WTC11 (cell line): ENCODE measurements at regions not wholly inside any gene's neighbourhood (a gene's known extent, or its start where the extent isn't known, plus 50 kb on each side); places are given as distances from the start of the nearest gene placed in this dataset.

Experiments used
- ATAC-seq: fragments of 200-7000 bp; cut with Tn5 transposase; 2 replicates; pipeline ENCODE4 v1.10.0; 2021; ENCODE audit warnings: mild to moderate bottlenecking, moderate library complexity
- CTCF ChIA-PET: fragments of 300-600 bp; sonication (Branson Sonifier 250); formaldehyde crosslinking; loops from one replicate; lab custom pipeline; 2021; ENCODE audit warnings: antibody characterized with exemption; lab: Charles Lee
- POLR2A ChIA-PET: fragments of 350-600 bp; sonication (Branson Sonifier 250); formaldehyde crosslinking; loops from one replicate; lab custom pipeline; 2021; ENCODE audit warnings: antibody characterized with exemption; lab: Charles Lee
- DNase-seq: peaks from one replicate; pipeline ENCODE4 v3.0.0; 2021; ENCODE audit warnings: low spot score
- H3K27ac Mint-ChIP-seq: 2 replicates; pipeline ENCODE4 v1.8.0; 2021; ENCODE audit warnings: mixed read lengths
- H3K27me3 Mint-ChIP-seq: 2 replicates; pipeline ENCODE4 v1.8.0; 2021; ENCODE audit warnings: low read depth, mild to moderate bottlenecking, moderate library complexity, mixed read lengths
- H3K36me3 Mint-ChIP-seq: 2 replicates; pipeline ENCODE4 v1.8.0; 2021; ENCODE audit warnings: mixed read lengths
- H3K4me1 Mint-ChIP-seq: 2 replicates; pipeline ENCODE4 v1.8.0; 2022; ENCODE audit warnings: mixed read lengths
- H3K4me3 Mint-ChIP-seq: 2 replicates; pipeline ENCODE4 v1.8.0; 2021; ENCODE audit warnings: mild to moderate bottlenecking, moderate library complexity, mixed read lengths
- H3K9me3 Mint-ChIP-seq: 2 replicates; pipeline ENCODE4 v1.8.0; 2021; ENCODE audit warnings: mixed read lengths
- EMX1 ChIP-seq: fragments of 250-450 bp; sonication (Bioruptor Pico); IDR thresholded peaks from 2 replicates; pipeline ENCODE4 v1.8.0; 2021; ENCODE audit warnings: mild to moderate bottlenecking
- FOXJ3 ChIP-seq: sonication (generic); formaldehyde crosslinking; IDR thresholded peaks from 2 replicates; pipeline ENCODE4 v1.9.0; 2021; ENCODE audit warnings: missing genetic modification reagents, mild to moderate bottlenecking, borderline replicate concordance
- KAT7 ChIP-seq: sonication (generic); formaldehyde crosslinking; IDR thresholded peaks from 2 replicates; pipeline ENCODE4 v1.8.1; 2023; ENCODE audit warnings: missing genetic modification reagents, mild to moderate bottlenecking, borderline replicate concordance
- NR3C1 ChIP-seq: sonication (generic); formaldehyde crosslinking; conservative IDR thresholded peaks from 2 replicates; pipeline ENCODE4 v1.8.1; 2023; ENCODE audit warnings: low read depth, mild to moderate bottlenecking, missing genetic modification reagents
- SP1 ChIP-seq: sonication (generic); formaldehyde crosslinking; conservative IDR thresholded peaks from 2 replicates; pipeline ENCODE4 v1.8.1; 2022; ENCODE audit warnings: missing genetic modification reagents
- ZNF121 ChIP-seq: sonication (generic); formaldehyde crosslinking; IDR thresholded peaks from 2 replicates; pipeline ENCODE4 v1.8.0; 2023; ENCODE audit warnings: missing genetic modification reagents
- ZNF263 ChIP-seq: sonication (generic); formaldehyde crosslinking; IDR thresholded peaks from 2 replicates; pipeline ENCODE4 v1.8.1; 2022; ENCODE audit warnings: low read depth, mild to moderate bottlenecking, moderate library complexity, missing genetic modification reagents
- ZNF396 ChIP-seq: fragments of 250-450 bp; sonication (Bioruptor Pico); IDR thresholded peaks from 2 replicates; pipeline ENCODE4 v1.8.0; 2021; ENCODE audit warnings: mild to moderate bottlenecking, moderate library complexity, borderline replicate concordance
- ZNF416 ChIP-seq: fragments of 250-450 bp; sonication (Bioruptor Pico); IDR thresholded peaks from 2 replicates; pipeline ENCODE4 v1.9.0; 2021; ENCODE audit warnings: mild to moderate bottlenecking, inconsistent platforms
- ZNF671 ChIP-seq: fragments of 250-450 bp; sonication (Bioruptor Pico); IDR thresholded peaks from 2 replicates; pipeline ENCODE4 v1.8.0; 2021; ENCODE audit warnings: mild to moderate bottlenecking
- TF ChIP-seq, protein P1 (sequence below): sonication (generic); formaldehyde crosslinking; IDR thresholded peaks from 2 replicates; pipeline ENCODE4 v1.8.1; 2023; ENCODE audit warnings: mild to moderate bottlenecking, missing genetic modification reagents, moderate library complexity
- TF ChIP-seq, protein P2 (sequence below): sonication (generic); formaldehyde crosslinking; IDR thresholded peaks from 2 replicates; pipeline ENCODE4 v1.8.1; 2022; ENCODE audit warnings: mild to moderate bottlenecking, missing genetic modification reagents, moderate library complexity, borderline replicate concordance
- TF ChIP-seq, protein P3 (sequence below): sonication (generic); formaldehyde crosslinking; IDR thresholded peaks from 2 replicates; pipeline ENCODE4 v1.8.1; 2023; ENCODE audit warnings: mild to moderate bottlenecking, missing genetic modification reagents, moderate library complexity
- TF ChIP-seq, protein P4 (sequence below): sonication (generic); formaldehyde crosslinking; IDR thresholded peaks from 2 replicates; pipeline ENCODE4 v1.8.1; 2023; ENCODE audit warnings: mild to moderate bottlenecking, missing genetic modification reagents
- TF ChIP-seq, protein P5 (sequence below): fragments of 200-600 bp; IDR thresholded peaks from 2 replicates; pipeline ENCODE4 v1.8.0; 2022; ENCODE audit warnings: antibody characterized with exemption

DNA sequence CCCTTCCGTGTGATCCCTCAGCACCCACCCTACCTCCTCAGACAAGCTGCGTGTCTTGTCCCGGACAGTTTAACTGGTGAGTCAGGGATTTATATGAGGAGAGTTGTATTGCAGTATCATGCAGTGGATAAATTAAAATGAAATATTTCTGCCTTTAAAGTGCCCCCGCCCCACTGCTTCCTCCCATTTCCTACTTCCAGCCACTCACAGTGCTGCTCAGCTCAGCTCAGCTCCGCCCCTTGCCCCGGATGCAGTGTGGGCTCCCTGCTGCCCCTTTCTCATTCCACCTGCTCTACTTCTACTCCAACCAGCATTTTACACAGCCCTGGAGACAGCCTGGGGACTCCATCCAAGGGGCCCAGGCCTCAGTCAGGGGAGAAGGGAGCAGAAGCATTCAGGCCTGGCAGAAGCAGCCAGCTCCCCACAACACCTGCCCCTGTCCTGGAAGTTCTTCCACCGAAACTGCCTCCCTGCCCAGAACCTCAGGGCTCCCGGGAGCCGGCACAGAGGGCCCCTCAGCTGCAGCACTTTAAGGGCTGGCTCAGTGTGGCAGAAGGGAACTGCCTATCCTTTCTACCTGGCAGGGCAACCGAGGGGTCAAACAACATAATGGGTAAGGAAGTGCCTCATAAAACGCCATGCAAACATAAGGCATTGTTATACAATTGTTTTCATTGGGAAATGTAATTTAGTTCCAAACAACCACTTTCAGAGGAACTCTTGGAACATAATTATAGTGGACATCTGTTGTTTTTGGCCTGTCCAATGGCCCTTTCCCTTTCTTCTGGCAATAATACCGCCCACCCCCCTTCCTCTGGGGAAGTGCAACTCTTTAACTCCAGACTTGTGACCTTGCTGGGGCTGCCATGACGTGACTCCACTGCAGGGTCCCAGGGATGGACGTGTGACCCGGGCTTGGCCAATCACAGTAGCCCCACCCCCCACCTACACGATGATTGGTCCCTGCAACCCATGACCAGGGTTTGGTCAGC lies 102.3 kb downstream of the LIPG start:
- no peak overlapping the region for H3K4me3 Mint-ChIP-seq
- ATAC-seq (peak; percentile 94), DNase-seq (peak; percentile 55)
- POLR2A ChIA-PET, result no interaction called here
- H3K4me1 Mint-ChIP-seq, result peaks cover 40% of the 10 kb centered on the region
- peaks cover 10% of the 10 kb centered on the region for H3K9me3 Mint-ChIP-seq
- H3K27me3 Mint-ChIP-seq, result no peaks in the 10 kb centered on the region
- H3K36me3 Mint-ChIP-seq, result no peaks in the 10 kb centered on the region
- H3K27ac Mint-ChIP-seq, result peak overlapping the region; percentile 26
- CTCF ChIA-PET, result interaction anchor here (1.2 to 1.3 kb wide), 2 partner anchors 12 to 16 kb away, joined by 4 to 5 read pairs; no protein-coding TSS in a partner anchor
- TF ChIP-seq, protein P1, sequence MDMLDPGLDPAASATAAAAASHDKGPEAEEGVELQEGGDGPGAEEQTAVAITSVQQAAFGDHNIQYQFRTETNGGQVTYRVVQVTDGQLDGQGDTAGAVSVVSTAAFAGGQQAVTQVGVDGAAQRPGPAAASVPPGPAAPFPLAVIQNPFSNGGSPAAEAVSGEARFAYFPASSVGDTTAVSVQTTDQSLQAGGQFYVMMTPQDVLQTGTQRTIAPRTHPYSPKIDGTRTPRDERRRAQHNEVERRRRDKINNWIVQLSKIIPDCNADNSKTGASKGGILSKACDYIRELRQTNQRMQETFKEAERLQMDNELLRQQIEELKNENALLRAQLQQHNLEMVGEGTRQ, result peak; percentile 43; the same call in 1 of the 2 replicates
- TF ChIP-seq ZNF396 (CRISPR knock-in tag) (no peak), NR3C1 (no peak)
- TF ChIP-seq, all 79 proteins: peak for 1

DNA sequence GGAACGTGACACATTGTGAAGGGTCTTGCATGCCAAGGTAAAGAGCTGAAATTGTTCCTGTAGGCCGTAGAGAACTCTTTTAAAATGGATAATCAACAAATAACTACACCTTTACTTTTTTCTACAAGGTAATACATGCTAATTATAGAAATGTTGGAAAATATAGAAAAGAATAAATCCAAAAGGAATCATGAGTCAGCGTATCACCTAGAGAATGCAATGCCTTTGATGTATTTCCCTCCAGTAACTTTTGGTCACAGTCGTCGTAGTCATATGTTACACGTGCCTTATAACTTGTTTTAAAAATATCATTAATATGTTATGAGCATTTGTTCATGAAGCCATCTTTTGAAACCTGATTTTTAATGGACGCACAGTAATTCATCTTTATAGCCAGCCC lies 100.6 kb downstream of the LIPG start:
- TF ChIP-seq, protein P2, sequence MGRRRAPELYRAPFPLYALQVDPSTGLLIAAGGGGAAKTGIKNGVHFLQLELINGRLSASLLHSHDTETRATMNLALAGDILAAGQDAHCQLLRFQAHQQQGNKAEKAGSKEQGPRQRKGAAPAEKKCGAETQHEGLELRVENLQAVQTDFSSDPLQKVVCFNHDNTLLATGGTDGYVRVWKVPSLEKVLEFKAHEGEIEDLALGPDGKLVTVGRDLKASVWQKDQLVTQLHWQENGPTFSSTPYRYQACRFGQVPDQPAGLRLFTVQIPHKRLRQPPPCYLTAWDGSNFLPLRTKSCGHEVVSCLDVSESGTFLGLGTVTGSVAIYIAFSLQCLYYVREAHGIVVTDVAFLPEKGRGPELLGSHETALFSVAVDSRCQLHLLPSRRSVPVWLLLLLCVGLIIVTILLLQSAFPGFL (CRISPR knock-in tag), result no peak
- TF ChIP-seq ZNF396 (CRISPR knock-in tag), result no peak
- TF ChIP-seq NR3C1, result no peak
- TF ChIP-seq ZNF416 (CRISPR knock-in tag), result no peak
- TF ChIP-seq ZNF121, result no peak
- TF ChIP-seq, protein P3, sequence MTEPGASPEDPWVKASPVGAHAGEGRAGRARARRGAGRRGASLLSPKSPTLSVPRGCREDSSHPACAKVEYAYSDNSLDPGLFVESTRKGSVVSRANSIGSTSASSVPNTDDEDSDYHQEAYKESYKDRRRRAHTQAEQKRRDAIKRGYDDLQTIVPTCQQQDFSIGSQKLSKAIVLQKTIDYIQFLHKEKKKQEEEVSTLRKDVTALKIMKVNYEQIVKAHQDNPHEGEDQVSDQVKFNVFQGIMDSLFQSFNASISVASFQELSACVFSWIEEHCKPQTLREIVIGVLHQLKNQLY (CRISPR knock-in tag), result no peak
- no peak for TF ChIP-seq ZNF263 (CRISPR knock-in tag)
- TF ChIP-seq, protein P4, sequence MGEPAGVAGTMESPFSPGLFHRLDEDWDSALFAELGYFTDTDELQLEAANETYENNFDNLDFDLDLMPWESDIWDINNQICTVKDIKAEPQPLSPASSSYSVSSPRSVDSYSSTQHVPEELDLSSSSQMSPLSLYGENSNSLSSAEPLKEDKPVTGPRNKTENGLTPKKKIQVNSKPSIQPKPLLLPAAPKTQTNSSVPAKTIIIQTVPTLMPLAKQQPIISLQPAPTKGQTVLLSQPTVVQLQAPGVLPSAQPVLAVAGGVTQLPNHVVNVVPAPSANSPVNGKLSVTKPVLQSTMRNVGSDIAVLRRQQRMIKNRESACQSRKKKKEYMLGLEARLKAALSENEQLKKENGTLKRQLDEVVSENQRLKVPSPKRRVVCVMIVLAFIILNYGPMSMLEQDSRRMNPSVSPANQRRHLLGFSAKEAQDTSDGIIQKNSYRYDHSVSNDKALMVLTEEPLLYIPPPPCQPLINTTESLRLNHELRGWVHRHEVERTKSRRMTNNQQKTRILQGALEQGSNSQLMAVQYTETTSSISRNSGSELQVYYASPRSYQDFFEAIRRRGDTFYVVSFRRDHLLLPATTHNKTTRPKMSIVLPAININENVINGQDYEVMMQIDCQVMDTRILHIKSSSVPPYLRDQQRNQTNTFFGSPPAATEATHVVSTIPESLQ (CRISPR knock-in tag), result no peak
- no peak for TF ChIP-seq EMX1 (CRISPR knock-in tag)
- TF ChIP-seq SP1 (CRISPR knock-in tag), result no peak
- no peak for TF ChIP-seq FOXJ3 (CRISPR knock-in tag)
- H3K9me3 Mint-ChIP-seq, result peaks cover 10% of the 10 kb centered on the region
- CTCF ChIA-PET, result no interaction called here

DNA sequence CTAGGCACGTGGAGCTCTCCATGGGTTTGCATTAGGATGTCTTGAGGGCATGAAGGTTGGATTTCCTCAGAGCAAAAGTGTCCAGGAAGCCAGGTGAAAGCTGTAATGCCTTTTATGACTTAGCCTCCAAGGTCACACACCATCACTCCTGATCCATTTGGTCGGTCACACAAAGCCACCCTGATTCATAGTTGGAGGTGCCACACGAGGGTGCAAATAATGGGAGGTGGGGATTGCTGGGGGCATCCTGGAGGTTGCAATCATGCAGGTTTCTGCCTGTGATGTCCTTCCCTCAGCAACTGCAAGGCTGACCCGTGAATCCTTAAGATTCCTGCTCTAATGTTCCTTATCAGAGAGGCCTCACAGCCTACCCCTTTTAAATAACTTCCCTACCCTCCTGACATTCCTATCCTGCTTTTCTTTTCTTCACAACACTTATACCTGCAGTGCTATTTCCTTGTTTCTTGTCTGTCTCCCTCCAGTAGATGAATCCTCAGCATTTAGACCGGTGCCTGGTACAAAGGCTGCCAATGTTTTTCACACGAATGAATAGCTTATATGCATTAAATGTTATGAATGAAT lies 97.1 kb downstream of the LIPG start:
- CTCF ChIA-PET, result interaction anchor here (0.6 to 1.4 kb wide), 2 partner anchors 10 kb away, joined by 3 to 4 read pairs; no protein-coding TSS in a partner anchor
- no peaks in the 10 kb centered on the region for H3K9me3 Mint-ChIP-seq
- H3K4me3 Mint-ChIP-seq, result no peak overlapping the region
- ATAC-seq (peak; percentile 78), DNase-seq (no peak)
- H3K4me1 Mint-ChIP-seq, result peaks cover 27% of the 10 kb centered on the region
- H3K27ac Mint-ChIP-seq, result peak overlapping the region; percentile 11
- H3K27me3 Mint-ChIP-seq, result no peaks in the 10 kb centered on the region
- no peaks in the 10 kb centered on the region for H3K36me3 Mint-ChIP-seq
- TF ChIP-seq ZNF671 (CRISPR knock-in tag) (no peak), KAT7 (CRISPR knock-in tag) (no peak)
- TF ChIP-seq, protein P5, sequence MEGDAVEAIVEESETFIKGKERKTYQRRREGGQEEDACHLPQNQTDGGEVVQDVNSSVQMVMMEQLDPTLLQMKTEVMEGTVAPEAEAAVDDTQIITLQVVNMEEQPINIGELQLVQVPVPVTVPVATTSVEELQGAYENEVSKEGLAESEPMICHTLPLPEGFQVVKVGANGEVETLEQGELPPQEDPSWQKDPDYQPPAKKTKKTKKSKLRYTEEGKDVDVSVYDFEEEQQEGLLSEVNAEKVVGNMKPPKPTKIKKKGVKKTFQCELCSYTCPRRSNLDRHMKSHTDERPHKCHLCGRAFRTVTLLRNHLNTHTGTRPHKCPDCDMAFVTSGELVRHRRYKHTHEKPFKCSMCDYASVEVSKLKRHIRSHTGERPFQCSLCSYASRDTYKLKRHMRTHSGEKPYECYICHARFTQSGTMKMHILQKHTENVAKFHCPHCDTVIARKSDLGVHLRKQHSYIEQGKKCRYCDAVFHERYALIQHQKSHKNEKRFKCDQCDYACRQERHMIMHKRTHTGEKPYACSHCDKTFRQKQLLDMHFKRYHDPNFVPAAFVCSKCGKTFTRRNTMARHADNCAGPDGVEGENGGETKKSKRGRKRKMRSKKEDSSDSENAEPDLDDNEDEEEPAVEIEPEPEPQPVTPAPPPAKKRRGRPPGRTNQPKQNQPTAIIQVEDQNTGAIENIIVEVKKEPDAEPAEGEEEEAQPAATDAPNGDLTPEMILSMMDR, result no peak
- TF ChIP-seq, all 79 proteins: peak for 0
- POLR2A ChIA-PET, result no interaction called here

More for the DNA sequence above, 100.6 kb downstream of the LIPG start:
- no peak for DNase-seq
- H3K27me3 Mint-ChIP-seq, result no peaks in the 10 kb centered on the region
- H3K36me3 Mint-ChIP-seq, result no peaks in the 10 kb centered on the region
- peaks cover 39% of the 10 kb centered on the region for H3K4me1 Mint-ChIP-seq
- H3K4me3 Mint-ChIP-seq, result no peak overlapping the region
- H3K27ac Mint-ChIP-seq, result no peak overlapping the region
- ATAC-seq, result no peak
- POLR2A ChIA-PET, result no interaction called here
